Natural killer cell (primary cell): ENCODE measurements at regions not wholly inside any gene's neighbourhood (a gene's known extent, or its start where the extent isn't known, plus 50 kb on each side); places are given as distances from the start of the nearest gene placed in this dataset.
"Not testable (repeated sequence)": the region's sequence is repeated elsewhere in the genome, so short reads cannot be mapped to it uniquely, and the experiment has no call there.

Experiments
- ATAC-seq, 3 donors: fragments of 150-1000 bp in 2 of 3; fragments of 200-7000 bp in 1 of 3; cut with Tn5 transposase; 1 replicate in 1 of 3; 2 replicates in 2 of 3; pipeline ENCODE4 v1.10.0; 2021; ENCODE audit warnings: mild to moderate bottlenecking in 2 of 3, moderate library complexity in 2 of 3
- DNase-seq, 2 donors: peaks; one replicate each; pipeline versions ENCODE4 v3.0.0 to v3.0.0-alpha.2; 2013 to 2021; ENCODE audit warnings: mixed read lengths in 1 of 2
- H3K27ac ChIP-seq: one replicate; pipeline ENCODE4 v1.5.1; 2013; ENCODE audit warnings: mild to moderate bottlenecking, low read length
- H3K27me3 ChIP-seq: one replicate; pipeline ENCODE4 v1.6.1; 2013; ENCODE audit warnings: low read length; ENCODE audit not compliant: control insufficient read depth, insufficient read depth
- H3K36me3 ChIP-seq: one replicate; pipeline ENCODE4 v1.6.1; 2013; ENCODE audit warnings: low read length; ENCODE audit not compliant: control insufficient read depth, insufficient read depth
- H3K4me1 ChIP-seq: one replicate; pipeline ENCODE4 v1.6.1; 2013; ENCODE audit warnings: low read length; ENCODE audit not compliant: control insufficient read depth, insufficient read depth
- H3K4me3 ChIP-seq: one replicate; pipeline ENCODE4 v1.5.1; 2013; ENCODE audit warnings: low read length
- H3K9me3 ChIP-seq: one replicate; pipeline ENCODE4 v1.6.1; 2013; ENCODE audit warnings: low read length; ENCODE audit not compliant: control insufficient read depth, insufficient read depth
- H3K27ac Mint-ChIP-seq, 2 donors: one replicate each; pipeline ENCODE4 v1.8.0; 2022; ENCODE audit warnings: mild to moderate bottlenecking in 2 of 2, mixed read lengths in 2 of 2, moderate library complexity in 1 of 2
- H3K27me3 Mint-ChIP-seq, 2 donors: one replicate each; pipeline ENCODE4 v1.8.0; 2022; ENCODE audit warnings: low read depth in 2 of 2, mixed read lengths in 2 of 2
- H3K36me3 Mint-ChIP-seq: one replicate; pipeline ENCODE4 v1.8.0; 2022; ENCODE audit warnings: mixed read lengths
- H3K4me1 Mint-ChIP-seq, 2 donors: one replicate each; pipeline ENCODE4 v1.8.0; 2022; ENCODE audit warnings: mixed read lengths in 2 of 2
- H3K4me3 Mint-ChIP-seq: one replicate; pipeline ENCODE4 v1.8.0; 2022; ENCODE audit warnings: mild to moderate bottlenecking, moderate library complexity, mixed read lengths
- H3K9me3 Mint-ChIP-seq, 2 donors: one replicate each; pipeline ENCODE4 v1.8.0; 2022; ENCODE audit warnings: mixed read lengths in 2 of 2
- WGBS: methylation state at CpG from one replicate; pipeline ENCODE4 v1.1.7; 2013; ENCODE audit warnings: missing lambda C conversion rate; ENCODE audit not compliant: insufficient coverage; 5-methylcytosine and 5-hydroxymethylcytosine counted together
- intact Hi-C: fragments of 100-400 bp; cut with micrococcal nuclease; formaldehyde crosslinking; loops from one replicate; pipeline ENCODE4 v1.14.2; 2022
- TF ChIP-seq, protein P1 (sequence below): fragments of 200-600 bp; IDR thresholded peaks from one replicate; pipeline ENCODE4 v1.8.0; 2022; ENCODE audit warnings: antibody characterized with exemption

DNA sequence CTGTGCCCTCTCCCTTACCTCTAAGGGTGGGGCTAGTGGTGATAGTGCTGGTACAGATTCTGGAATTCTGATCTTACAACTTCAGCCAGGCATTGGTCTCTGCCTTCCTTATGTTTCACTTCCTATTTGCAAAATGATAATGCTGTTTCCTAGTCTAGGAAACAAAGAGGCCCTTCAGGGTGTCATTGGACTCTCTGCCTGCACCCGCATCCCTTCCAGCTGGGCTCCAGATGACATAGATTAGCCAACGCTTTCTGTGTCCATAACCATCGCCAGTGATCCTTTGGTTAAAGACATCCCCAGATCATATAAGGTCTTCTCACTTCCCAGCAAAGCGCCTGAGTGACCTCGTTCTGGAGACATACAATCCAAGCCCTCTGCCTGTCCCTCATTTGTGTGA lies 180.7 kb downstream of the ERCC6L2 start:
- intact Hi-C loops = loop anchor here (5.0 kb wide), 1 partner anchor 34 kb away; no protein-coding TSS in a partner anchor
- ATAC-seq (no peak), DNase-seq (no peak)
- H3K36me3 ChIP-seq = no peaks in the 10 kb centered on the region
- no peaks in the 10 kb centered on the region for H3K9me3 ChIP-seq
- peaks cover 21 to 26% of the 10 kb centered on the region in 2 donors for H3K4me1 Mint-ChIP-seq
- no peaks in the 10 kb centered on the region for H3K9me3 Mint-ChIP-seq
- no peak overlapping the region for H3K27ac ChIP-seq
- H3K27me3 Mint-ChIP-seq = no peaks in the 10 kb centered on the region
- H3K4me3 ChIP-seq = no peak overlapping the region
- 98% methylated on average over 5 of the region's 5 CpGs for WGBS
- no peaks in the 10 kb centered on the region for H3K27me3 ChIP-seq
- H3K36me3 Mint-ChIP-seq = no peaks in the 10 kb centered on the region
- TF ChIP-seq, protein P1, sequence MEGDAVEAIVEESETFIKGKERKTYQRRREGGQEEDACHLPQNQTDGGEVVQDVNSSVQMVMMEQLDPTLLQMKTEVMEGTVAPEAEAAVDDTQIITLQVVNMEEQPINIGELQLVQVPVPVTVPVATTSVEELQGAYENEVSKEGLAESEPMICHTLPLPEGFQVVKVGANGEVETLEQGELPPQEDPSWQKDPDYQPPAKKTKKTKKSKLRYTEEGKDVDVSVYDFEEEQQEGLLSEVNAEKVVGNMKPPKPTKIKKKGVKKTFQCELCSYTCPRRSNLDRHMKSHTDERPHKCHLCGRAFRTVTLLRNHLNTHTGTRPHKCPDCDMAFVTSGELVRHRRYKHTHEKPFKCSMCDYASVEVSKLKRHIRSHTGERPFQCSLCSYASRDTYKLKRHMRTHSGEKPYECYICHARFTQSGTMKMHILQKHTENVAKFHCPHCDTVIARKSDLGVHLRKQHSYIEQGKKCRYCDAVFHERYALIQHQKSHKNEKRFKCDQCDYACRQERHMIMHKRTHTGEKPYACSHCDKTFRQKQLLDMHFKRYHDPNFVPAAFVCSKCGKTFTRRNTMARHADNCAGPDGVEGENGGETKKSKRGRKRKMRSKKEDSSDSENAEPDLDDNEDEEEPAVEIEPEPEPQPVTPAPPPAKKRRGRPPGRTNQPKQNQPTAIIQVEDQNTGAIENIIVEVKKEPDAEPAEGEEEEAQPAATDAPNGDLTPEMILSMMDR = no peak
- H3K4me3 Mint-ChIP-seq = no peak overlapping the region
- peaks cover 9% of the 10 kb centered on the region for H3K4me1 ChIP-seq
- peak overlapping the region; percentile 64 to 84 for H3K27ac Mint-ChIP-seq

DNA sequence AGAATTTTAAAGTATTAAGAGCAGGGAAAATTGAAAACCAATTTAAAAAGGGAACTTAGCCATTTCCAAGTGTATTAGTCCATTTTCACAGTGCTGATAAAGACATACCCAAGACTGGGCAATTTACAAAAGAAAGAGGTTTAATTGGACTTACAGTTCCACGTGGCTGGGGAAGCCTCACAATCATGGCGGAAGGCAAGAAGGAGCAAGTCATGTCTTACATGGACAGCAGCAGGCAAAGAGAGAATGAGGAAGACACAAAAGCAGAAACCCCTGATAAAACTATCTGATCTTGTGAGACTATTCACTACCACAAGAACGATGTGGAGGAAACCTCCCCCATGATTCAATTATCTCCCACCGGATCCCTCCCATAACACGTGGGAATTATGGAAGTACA lies 178.8 kb downstream of the ERCC6L2 start:
- intact Hi-C loops, H3K36me3 ChIP-seq, H3K9me3 ChIP-seq, H3K4me3 Mint-ChIP-seq, H3K9me3 Mint-ChIP-seq, H3K4me1 ChIP-seq, H3K27me3 Mint-ChIP-seq, ATAC-seq, DNase-seq, H3K27ac ChIP-seq, H3K4me3 ChIP-seq, H3K27me3 ChIP-seq, H3K36me3 Mint-ChIP-seq: not testable (repeated sequence)
- peak overlapping the region in 1 of 2 donors; percentile 51 for H3K27ac Mint-ChIP-seq
- WGBS = 75% methylated on average over 2 of the region's 5 CpGs
- H3K4me1 Mint-ChIP-seq = peaks cover 21 to 27% of the 10 kb centered on the region in 2 donors

DNA sequence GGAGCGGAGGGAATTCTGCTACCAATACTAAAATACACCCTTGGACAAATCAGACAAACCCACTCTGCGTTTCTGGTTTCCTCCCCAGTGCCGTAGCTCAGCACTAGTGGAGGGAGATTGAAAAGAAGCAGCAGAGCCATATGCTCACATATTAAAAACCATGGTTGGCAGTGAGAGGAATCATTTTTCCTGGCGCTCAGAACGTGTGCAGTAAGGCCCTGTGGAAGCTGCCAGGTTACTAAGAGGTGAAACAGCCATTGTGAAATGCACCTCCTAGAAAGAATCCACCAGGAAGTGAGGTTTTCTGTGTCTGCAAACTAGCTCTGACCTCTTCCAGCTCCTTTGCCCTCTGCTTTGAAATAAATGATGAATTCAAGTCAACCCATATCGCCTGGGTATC lies 177.2 kb downstream of the ERCC6L2 start:
- no peaks in the 10 kb centered on the region for H3K36me3 Mint-ChIP-seq
- H3K27ac Mint-ChIP-seq = no peak overlapping the region
- peaks cover 16 to 24% of the 10 kb centered on the region in 2 donors for H3K4me1 Mint-ChIP-seq
- TF ChIP-seq, protein P1 = no peak
- Histone ChIP-seq H3K27ac (no peak overlapping the region), H3K36me3 (no peaks in the 10 kb centered on the region), H3K9me3 (no peaks in the 10 kb centered on the region), H3K4me1 (peaks cover 9% of the 10 kb centered on the region), H3K27me3 (no peaks in the 10 kb centered on the region), H3K4me3 (no peak overlapping the region)
- no peak overlapping the region for H3K4me3 Mint-ChIP-seq
- H3K27me3 Mint-ChIP-seq = peaks cover 0 to 8% of the 10 kb centered on the region in 2 donors
- 56% methylated on average over 3 of the region's 6 CpGs for WGBS
- intact Hi-C loops = no loop called here
- DNase-seq = no peak
- ATAC-seq = no peak
- no peaks in the 10 kb centered on the region for H3K9me3 Mint-ChIP-seq

DNA sequence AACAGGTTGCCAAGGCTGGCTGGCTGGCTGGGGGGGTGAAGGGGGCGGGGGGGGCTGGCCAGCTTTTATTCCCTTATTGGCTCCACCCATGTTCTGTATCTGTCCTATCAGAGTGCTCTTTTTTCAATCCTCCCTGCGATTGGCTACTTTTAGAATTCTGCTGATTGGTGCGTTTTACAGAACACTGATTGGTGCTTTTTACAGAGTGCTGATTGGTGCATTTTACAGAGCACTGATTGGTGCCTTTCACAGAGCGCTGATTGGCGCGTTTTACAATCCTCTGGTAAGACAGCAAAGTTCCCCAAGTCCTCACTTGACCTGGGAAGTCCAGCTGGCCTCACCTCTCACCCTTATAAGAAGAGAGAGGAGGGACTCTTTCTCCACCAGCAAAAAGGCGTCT lies 175.9 kb downstream of the ERCC6L2 start:
- H3K4me3 ChIP-seq = no peak overlapping the region
- Mint-ChIP-seq H3K4me3 (no peak overlapping the region), H3K4me1 (peaks cover 4 to 12% of the 10 kb centered on the region in 2 donors), H3K36me3 (no peaks in the 10 kb centered on the region), H3K27ac (no peak overlapping the region), H3K27me3 (peaks cover 0 to 8% of the 10 kb centered on the region in 2 donors), H3K9me3 (no peaks in the 10 kb centered on the region)
- TF ChIP-seq, protein P1 = no peak
- no peak for ATAC-seq
- no peaks in the 10 kb centered on the region for H3K4me1 ChIP-seq
- WGBS = 87% methylated on average over 6 of the region's 7 CpGs
- no peak overlapping the region for H3K27ac ChIP-seq
- H3K9me3 ChIP-seq = no peaks in the 10 kb centered on the region
- H3K36me3 ChIP-seq = no peaks in the 10 kb centered on the region
- no peaks in the 10 kb centered on the region for H3K27me3 ChIP-seq
- intact Hi-C loops = no loop called here
- no peak for DNase-seq
